Head of caudate nucleus (tissue), 42 donors: ENCODE measurements at regions not wholly inside any gene's neighbourhood (a gene's known extent, or its start where the extent isn't known, plus 50 kb on each side); places are given as distances from the start of the nearest gene placed in this dataset.
A peak's percentile ranks its signal among the peaks of the same experiment; 100 is the strongest.
"Not testable (repeated sequence)": the region's sequence is repeated elsewhere in the genome, so short reads cannot be mapped to it uniquely, and the experiment has no call there.

ENCODE experiments used
- DNase-seq, 42 donors: peaks; one replicate each; pipeline versions ENCODE4 v3.0.0 to v3.0.0-alpha.2; 2020 to 2021; ENCODE audit warnings: mixed read lengths in 7 of 42
- intact Hi-C: fragments of 100-400 bp; cut with DNase I; formaldehyde crosslinking; loops from one replicate; pipeline ENCODE4 v1.15.0; 2022

GRCh38 chr14:61145034-61145902 lies 135.9 kb downstream of the TMEM30B start:
- DNase-seq = no peak
- intact Hi-C loops = no loop called here

GRCh38 chr14:61144117-61145033 lies 136.8 kb downstream of the TMEM30B start:
- intact Hi-C loops, DNase-seq: not testable (repeated sequence)

- DNase-seq = no peak
- intact Hi-C loops = no loop called here
Measured at GRCh38 chr14:61140872-61141271, 140.3 kb downstream of the TMEM30B start.

- no peak for DNase-seq
- intact Hi-C loops = no loop called here
Measured at GRCh38 chr14:61140271-61140670, 140.9 kb downstream of the TMEM30B start.

GRCh38 chr14:61139006-61139599 lies 142.0 kb downstream of the TMEM30B start:
- DNase-seq = no peak
- intact Hi-C loops = no loop called here

- intact Hi-C loops = no loop called here
- DNase-seq = no peak
Measured at GRCh38 chr14:61132894-61133293, 148.2 kb downstream of the TMEM30B start.

GRCh38 chr14:61132336-61132735 lies 148.8 kb downstream of the TMEM30B start:
- intact Hi-C loops = no loop called here
- DNase-seq = no peak

- DNase-seq = peak in 1 of 42 donors; percentile 5
- intact Hi-C loops = no loop called here
Measured at GRCh38 chr14:61130512-61131260, 149.6 kb downstream of the SLC38A6 start.

GRCh38 chr14:61129168-61129745 lies 148.2 kb downstream of the SLC38A6 start:
- intact Hi-C loops = no loop called here
- no peak for DNase-seq

GRCh38 chr14:61128382-61129167 lies 147.5 kb downstream of the SLC38A6 start:
- intact Hi-C loops = no loop called here
- no peak for DNase-seq

GRCh38 chr14:61126603-61127498 lies 145.8 kb downstream of the SLC38A6 start:
- DNase-seq = no peak

GRCh38 chr14:61125867-61126572 lies 145.0 kb downstream of the SLC38A6 start:
- intact Hi-C loops = no loop called here
- no peak for DNase-seq

More at GRCh38 chr14:61126603-61127498, 145.8 kb downstream of the SLC38A6 start:
- intact Hi-C loops = no loop called here

GRCh38 chr14:61125041-61125866 lies 144.2 kb downstream of the SLC38A6 start:
- DNase-seq = no peak

GRCh38 chr14:61122862-61123261 lies 141.8 kb downstream of the SLC38A6 start:
- intact Hi-C loops = no loop called here
- no peak for DNase-seq

More at GRCh38 chr14:61125041-61125866, 144.2 kb downstream of the SLC38A6 start:
- intact Hi-C loops = no loop called here

GRCh38 chr14:61121355-61121787 lies 140.3 kb downstream of the SLC38A6 start:
- DNase-seq = no peak
- intact Hi-C loops = no loop called here
